Cerebellar cortex (tissue), 1 donor: ENCODE measurements at regions not wholly inside any gene's neighbourhood (a gene's known extent, or its start where the extent isn't known, plus 50 kb on each side); places are given as distances from the start of the nearest gene placed in this dataset.
A peak's percentile ranks its signal among the peaks of the same experiment; 100 is the strongest.

Experiments used
- DNase-seq: peaks from one replicate; pipeline ENCODE4 v3.0.0-alpha.2; 2015; ENCODE audit warnings: low spot score

DNA sequence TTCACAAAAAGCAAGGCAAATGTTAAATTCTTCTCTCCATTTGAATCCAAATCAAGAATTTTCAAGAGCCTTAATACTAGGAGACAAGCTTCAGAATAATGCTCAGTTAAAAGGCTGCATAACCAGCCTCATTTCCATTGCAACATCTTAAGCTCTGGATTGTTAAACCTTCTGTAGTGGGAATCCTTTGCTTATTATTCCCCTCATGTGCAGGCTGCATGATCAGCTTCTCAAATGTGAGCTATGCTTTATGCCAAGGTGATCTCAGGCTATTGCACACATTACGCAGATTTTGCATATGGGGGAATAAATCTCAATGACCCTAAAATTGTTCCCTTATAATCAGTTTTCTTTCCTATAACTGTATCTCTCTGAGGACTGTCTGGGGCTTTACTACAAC lies 71.7 kb upstream of the CCDC196 start:
- no peak for DNase-seq

DNA sequence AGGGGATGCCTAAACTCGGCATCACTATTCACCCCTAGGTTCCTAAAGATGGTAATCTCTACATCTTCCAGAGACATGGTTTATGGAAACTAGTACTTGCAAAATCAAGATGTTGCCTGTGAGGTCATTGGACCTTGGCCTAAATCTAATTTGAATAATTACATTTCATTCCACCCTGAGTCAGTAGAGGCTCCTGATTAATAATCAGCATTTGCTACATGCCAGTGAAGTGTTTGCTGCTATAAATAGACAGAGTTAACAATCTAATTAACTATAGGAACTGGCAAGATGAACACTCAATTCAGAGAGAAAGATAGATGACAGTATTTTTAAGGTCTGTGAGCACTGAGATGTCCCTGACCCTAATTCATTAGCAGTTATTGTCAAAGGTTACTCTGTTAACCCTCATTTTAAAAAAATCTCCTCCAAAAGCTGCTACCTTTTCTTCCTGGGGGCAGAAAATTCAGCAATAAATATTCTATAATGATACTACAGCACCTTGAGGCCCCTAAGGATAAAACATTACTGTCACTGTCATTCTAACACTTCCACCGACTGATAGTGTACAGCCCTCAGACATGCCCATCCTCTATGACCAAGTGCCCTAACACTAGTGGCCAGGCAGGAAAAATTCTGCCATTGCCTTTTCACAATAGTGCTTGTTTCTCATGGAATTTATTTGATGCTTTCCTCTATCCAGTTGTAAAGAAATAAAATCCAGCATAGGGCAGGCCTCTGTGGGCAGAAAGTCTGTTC lies 65.7 kb upstream of the CCDC196 start:
- no peak for DNase-seq

DNA sequence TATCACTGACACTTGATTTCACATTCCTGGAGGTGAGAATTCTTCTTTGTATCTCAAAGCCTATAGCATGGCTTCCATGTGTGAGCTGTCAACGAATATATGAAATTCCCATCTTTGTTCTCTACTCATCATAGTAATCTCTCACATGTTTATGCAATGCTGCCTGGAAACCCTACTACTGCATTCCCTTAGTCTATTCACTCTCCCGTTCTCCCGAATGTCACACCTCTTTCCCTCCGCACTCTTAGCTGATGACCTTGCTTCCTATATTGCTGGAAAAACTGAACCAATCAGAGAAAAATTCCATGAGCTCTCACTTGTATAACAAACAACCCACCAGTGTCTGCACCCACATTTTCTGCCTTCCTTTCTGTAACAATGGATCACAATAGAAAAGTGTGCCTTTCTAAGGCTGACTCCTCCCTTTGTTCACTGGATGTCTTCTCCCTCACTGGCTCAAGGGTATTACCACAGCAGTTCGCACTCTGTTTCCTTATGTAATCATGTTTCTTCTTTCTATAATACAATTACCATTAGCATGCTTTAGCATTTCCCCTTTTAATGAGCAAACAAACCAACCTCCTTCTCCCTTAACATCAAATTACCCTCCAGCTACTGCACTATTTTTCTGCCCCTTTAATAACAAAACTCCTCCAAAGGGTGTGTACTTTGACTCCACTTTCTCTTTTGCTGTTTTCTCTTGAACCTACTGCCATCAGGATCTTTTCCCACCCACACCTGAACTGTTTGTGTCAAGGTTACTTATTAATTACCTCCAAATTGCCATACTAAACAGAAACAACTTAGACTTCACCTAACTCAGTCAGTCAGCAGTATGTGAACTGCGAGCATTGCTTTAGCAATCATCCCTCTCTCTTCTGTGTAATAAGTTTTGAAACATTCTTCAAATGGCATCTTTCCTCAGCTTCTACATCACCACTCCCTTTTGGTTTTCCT lies 63.9 kb upstream of the CCDC196 start:
- no peak for DNase-seq

DNA sequence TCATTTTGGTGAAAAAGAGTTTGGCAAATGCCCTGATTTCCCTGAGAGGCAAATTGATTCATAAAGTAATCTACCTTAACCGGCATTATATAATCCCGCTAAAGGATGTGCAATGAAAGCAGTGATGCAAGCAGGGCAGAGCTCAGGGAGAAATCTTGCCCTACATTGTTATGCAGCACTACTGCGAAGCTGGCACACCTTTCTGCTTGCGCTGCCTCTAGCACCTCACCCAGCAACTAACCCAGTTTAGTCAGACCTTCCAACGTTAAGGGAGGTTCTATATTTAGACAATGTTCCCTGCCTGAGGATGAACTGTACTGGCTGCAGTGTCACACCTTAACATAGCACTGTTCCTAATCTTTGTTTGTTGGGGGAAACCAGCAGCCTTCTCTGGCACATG lies 60.8 kb upstream of the CCDC196 start:
- peak; percentile 51 for DNase-seq

DNA sequence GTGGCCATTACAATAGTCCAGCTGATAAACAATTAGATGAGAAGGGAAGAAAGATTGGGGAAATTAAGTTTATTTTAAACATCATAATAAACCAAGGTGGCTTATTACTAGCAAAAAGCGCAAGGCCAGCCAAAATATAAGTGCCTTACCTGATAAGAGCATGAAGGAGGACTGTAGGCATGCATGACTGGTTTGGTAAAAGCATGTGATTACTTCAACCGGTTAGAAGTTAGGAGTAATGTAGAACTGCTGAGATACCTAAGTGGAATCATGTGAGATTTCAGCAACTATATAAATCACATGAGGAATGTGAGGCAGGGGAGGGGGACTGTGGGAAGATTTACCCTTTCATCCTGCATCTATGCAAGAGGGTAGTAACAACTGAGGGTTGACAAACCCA lies 59.7 kb upstream of the CCDC196 start:
- DNase-seq = no peak

DNA sequence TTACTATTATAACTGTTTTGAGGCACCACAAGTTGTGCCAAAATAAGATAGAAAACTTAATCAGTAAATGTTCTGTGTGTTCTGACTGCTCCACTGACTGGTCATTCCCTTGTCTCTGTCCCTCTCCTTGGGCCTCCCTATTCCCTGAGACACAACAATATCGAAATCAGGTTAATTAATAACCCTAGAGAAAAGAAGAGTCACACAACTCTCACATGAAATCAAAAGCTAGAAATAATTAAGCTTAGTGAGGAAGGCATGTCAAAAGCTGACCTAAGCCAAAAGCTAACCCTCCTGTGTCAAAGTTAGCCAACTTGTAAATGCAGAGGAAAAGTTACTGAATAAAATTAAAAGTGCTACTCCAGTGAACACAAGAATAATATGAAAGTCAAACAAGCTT lies 53.8 kb upstream of the CCDC196 start:
- DNase-seq = no peak

DNA sequence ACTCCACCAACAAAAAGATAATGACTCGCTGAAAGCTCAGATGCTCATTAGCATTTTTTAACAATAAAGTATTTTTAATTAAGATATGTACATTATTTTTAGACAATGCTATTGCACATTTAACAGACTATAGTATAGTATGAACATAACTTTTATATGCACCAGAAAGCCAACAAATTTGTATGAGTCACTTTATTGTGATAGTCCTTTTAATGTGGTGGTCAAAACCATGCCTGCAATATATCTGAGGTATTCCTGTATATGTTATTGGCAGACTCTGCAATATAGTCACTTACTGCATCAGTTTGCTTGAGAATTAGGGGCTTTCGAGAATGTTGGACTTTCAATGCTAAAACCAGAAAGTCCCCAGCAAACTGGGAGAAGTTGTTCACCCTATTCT lies 51.7 kb upstream of the CCDC196 start:
- no peak for DNase-seq

DNA sequence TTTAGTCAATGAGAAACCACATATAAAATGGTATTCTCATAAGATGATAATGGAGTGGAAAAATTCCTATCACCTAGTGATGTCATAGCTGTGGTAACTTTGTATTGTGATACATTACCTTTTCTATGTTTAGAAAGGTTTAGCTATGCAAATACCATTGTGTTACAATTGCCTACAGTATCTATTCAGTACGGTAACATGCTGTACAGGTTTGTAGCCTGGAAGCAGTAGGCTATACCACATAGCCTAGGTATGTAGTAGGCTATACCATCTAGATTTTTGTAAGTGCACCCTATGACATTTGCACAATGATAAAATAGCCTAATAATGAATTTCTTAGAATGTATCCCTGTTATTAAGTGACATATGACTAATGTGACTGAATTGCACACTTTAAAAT lies 50.5 kb upstream of the CCDC196 start:
- no peak for DNase-seq
